ENCODE measurements at regions not wholly inside any gene's neighbourhood (a gene's known extent, or its start where the extent isn't known, plus 50 kb on each side); places are given as distances from the start of the nearest gene placed in this dataset.

GRCh38 chr14:52188381-52188780 lies 79.1 kb upstream of the PTGDR start:
- peaks cover 2% of the 10 kb centered on the region for H3K9me3 Mint-ChIP-seq
- no peaks in the 10 kb centered on the region for H3K4me1 ChIP-seq (ENCODE audit: control insufficient read depth, insufficient read depth, low read length)
- H3K36me3 Mint-ChIP-seq (ENCODE audit: low read depth) = no peaks in the 10 kb centered on the region
- H3K9ac ChIP-seq (ENCODE audit: extremely low read depth, low read length, poor library complexity, severe bottlenecking) = no peak overlapping the region
- TF ChIP-seq CTCF (conservative IDR thresholded peaks at IDR 0.05) = no peak
- no peaks in the 10 kb centered on the region for H3K27me3 ChIP-seq (ENCODE audit: control insufficient read depth, insufficient read depth, low read length, poor library complexity, severe bottlenecking)
- no peak overlapping the region for H3K27ac Mint-ChIP-seq
- peaks cover 3% of the 10 kb centered on the region for H3K27me3 Mint-ChIP-seq (ENCODE audit: insufficient read depth)
- no peak overlapping the region for H3K4me3 Mint-ChIP-seq
- H3K27ac ChIP-seq (ENCODE audit: low read depth, low read length) = no peak overlapping the region
- H3K4me3 ChIP-seq (ENCODE audit: low read length) = no peak overlapping the region
- H3K36me3 ChIP-seq (ENCODE audit: control insufficient read depth, insufficient read depth, low read length) = no peaks in the 10 kb centered on the region
- no peaks in the 10 kb centered on the region for H3K4me1 Mint-ChIP-seq
- DNase-seq = no peak
- H3K9me3 ChIP-seq (ENCODE audit: control insufficient read depth, low read length) = peaks cover under 1% of the 10 kb centered on the region

- H3K27me3 Mint-ChIP-seq (ENCODE audit: insufficient read depth) = peaks cover 2% of the 10 kb centered on the region
- H3K4me1 Mint-ChIP-seq = no peaks in the 10 kb centered on the region
Measured at GRCh38 chr14:52185178-52185577, 82.3 kb upstream of the PTGDR start.

GRCh38 chr14:52182853-52183252 lies 84.6 kb upstream of the PTGDR start:
- Histone ChIP-seq H3K36me3 (ENCODE audit: control insufficient read depth, insufficient read depth, low read length) (no peaks in the 10 kb centered on the region), H3K27me3 (ENCODE audit: control insufficient read depth, insufficient read depth, low read length, poor library complexity, severe bottlenecking) (no peaks in the 10 kb centered on the region), H3K9ac (ENCODE audit: extremely low read depth, low read length, poor library complexity, severe bottlenecking) (no peak overlapping the region), H3K9me3 (ENCODE audit: control insufficient read depth, low read length) (peaks cover 42% of the 10 kb centered on the region), H3K4me1 (ENCODE audit: control insufficient read depth, insufficient read depth, low read length) (peaks cover 3% of the 10 kb centered on the region), H3K4me3 (ENCODE audit: low read length) (no peak overlapping the region), H3K27ac (ENCODE audit: low read depth, low read length) (no peak overlapping the region)
- H3K4me3 Mint-ChIP-seq = no peak overlapping the region
- H3K36me3 Mint-ChIP-seq (ENCODE audit: low read depth) = peaks cover 3% of the 10 kb centered on the region
- H3K27me3 Mint-ChIP-seq (ENCODE audit: insufficient read depth) = peaks cover 1% of the 10 kb centered on the region
- 90% methylated on average over 2 of the region's 2 CpGs; no CpG with 5 or more reads in 1 of the 2 experiments for WGBS, 2 experiments (ENCODE audit: insufficient coverage in 1 of 2, insufficient read length in 1 of 2)
- H3K4me1 Mint-ChIP-seq = no peaks in the 10 kb centered on the region
- TF ChIP-seq CTCF (conservative IDR thresholded peaks at IDR 0.05) = no peak
- DNase-seq = no peak
- no peak overlapping the region for H3K27ac Mint-ChIP-seq
- H3K9me3 Mint-ChIP-seq = peaks cover 37% of the 10 kb centered on the region

More at GRCh38 chr14:52185178-52185577, 82.3 kb upstream of the PTGDR start:
- Mint-ChIP-seq H3K27ac (no peak overlapping the region), H3K36me3 (ENCODE audit: low read depth) (peaks cover 3% of the 10 kb centered on the region), H3K9me3 (peaks cover 25% of the 10 kb centered on the region), H3K4me3 (no peak overlapping the region)
- Histone ChIP-seq H3K27ac (ENCODE audit: low read depth, low read length) (no peak overlapping the region), H3K27me3 (ENCODE audit: control insufficient read depth, insufficient read depth, low read length, poor library complexity, severe bottlenecking) (no peaks in the 10 kb centered on the region), H3K4me1 (ENCODE audit: control insufficient read depth, insufficient read depth, low read length) (no peaks in the 10 kb centered on the region), H3K9me3 (ENCODE audit: control insufficient read depth, low read length) (peaks cover 25% of the 10 kb centered on the region), H3K4me3 (ENCODE audit: low read length) (no peak overlapping the region), H3K9ac (ENCODE audit: extremely low read depth, low read length, poor library complexity, severe bottlenecking) (no peak overlapping the region), H3K36me3 (ENCODE audit: control insufficient read depth, insufficient read depth, low read length) (no peaks in the 10 kb centered on the region)
- 96% methylated on average over 3 of the region's 3 CpGs; no CpG with 5 or more reads in 1 of the 2 experiments for WGBS, 2 experiments (ENCODE audit: insufficient coverage in 1 of 2, insufficient read length in 1 of 2)
- no peak for TF ChIP-seq CTCF (conservative IDR thresholded peaks at IDR 0.05)
- DNase-seq = no peak

Data from endodermal cell (in vitro differentiated cells).